ENCODE measurements at regions not wholly inside any gene's neighbourhood (a gene's known extent, or its start where the extent isn't known, plus 50 kb on each side); places are given as distances from the start of the nearest gene placed in this dataset.

- Histone ChIP-seq H3K4me1 (ENCODE audit: insufficient read depth, low read length, poor library complexity, severe bottlenecking) (no peaks in the 10 kb centered on the region), H3K27ac (ENCODE audit: low read depth, low read length, poor library complexity, severe bottlenecking) (no peak overlapping the region), H3K4me3 (ENCODE audit: low read depth, low read length, poor library complexity, severe bottlenecking) (no peak overlapping the region), H3K9me3 (ENCODE audit: low read depth, low read length, poor library complexity, severe bottlenecking) (no peaks in the 10 kb centered on the region), H3K27me3 (replicated peaks; ENCODE audit: insufficient read depth, low read depth, low read length, poor library complexity) (peaks cover 28% of the 10 kb centered on the region), H3K36me3 (ENCODE audit: insufficient read depth, low read length, poor library complexity, severe bottlenecking) (no peaks in the 10 kb centered on the region)
- no peak for DNase-seq (ENCODE audit: low spot score)
- TF ChIP-seq EZH2 (IDR thresholded peaks at IDR 0.05; ENCODE audit: borderline replicate concordance, low read depth, low read length, poor library complexity, severe bottlenecking), result no peak
- TF ChIP-seq, protein P1, sequence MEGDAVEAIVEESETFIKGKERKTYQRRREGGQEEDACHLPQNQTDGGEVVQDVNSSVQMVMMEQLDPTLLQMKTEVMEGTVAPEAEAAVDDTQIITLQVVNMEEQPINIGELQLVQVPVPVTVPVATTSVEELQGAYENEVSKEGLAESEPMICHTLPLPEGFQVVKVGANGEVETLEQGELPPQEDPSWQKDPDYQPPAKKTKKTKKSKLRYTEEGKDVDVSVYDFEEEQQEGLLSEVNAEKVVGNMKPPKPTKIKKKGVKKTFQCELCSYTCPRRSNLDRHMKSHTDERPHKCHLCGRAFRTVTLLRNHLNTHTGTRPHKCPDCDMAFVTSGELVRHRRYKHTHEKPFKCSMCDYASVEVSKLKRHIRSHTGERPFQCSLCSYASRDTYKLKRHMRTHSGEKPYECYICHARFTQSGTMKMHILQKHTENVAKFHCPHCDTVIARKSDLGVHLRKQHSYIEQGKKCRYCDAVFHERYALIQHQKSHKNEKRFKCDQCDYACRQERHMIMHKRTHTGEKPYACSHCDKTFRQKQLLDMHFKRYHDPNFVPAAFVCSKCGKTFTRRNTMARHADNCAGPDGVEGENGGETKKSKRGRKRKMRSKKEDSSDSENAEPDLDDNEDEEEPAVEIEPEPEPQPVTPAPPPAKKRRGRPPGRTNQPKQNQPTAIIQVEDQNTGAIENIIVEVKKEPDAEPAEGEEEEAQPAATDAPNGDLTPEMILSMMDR (conservative IDR thresholded peaks at IDR 0.05; ENCODE audit: low read depth, low read length), result no peak
- ChIA-PET POLR2A (ENCODE audit: low non-redundant PET) (no interaction called here), CTCF (no interaction called here)
- intact Hi-C loops (cut with micrococcal nuclease; ENCODE audit: unreplicated experiment), result no loop called here
- BruUV-seq (replicated peaks), result no TSS peak
These were observed 222.7 kb downstream of the C16orf95 start for GRCh38 chr16:87094556-87094865.

GRCh38 chr16:87095271-87095670, 221.9 kb downstream of the C16orf95 start:
- H3K27me3 ChIP-seq (replicated peaks; ENCODE audit: insufficient read depth, low read depth, low read length, poor library complexity), result peaks cover 32% of the 10 kb centered on the region
- H3K4me3 ChIP-seq (ENCODE audit: low read depth, low read length, poor library complexity, severe bottlenecking), result no peak overlapping the region
- TF ChIP-seq, protein P1 (conservative IDR thresholded peaks at IDR 0.05; ENCODE audit: low read depth, low read length), result no peak
- TF ChIP-seq EZH2 (IDR thresholded peaks at IDR 0.05; ENCODE audit: borderline replicate concordance, low read depth, low read length, poor library complexity, severe bottlenecking), result no peak
- BruUV-seq (replicated peaks), result no TSS peak
- intact Hi-C loops (cut with micrococcal nuclease; ENCODE audit: unreplicated experiment), result no loop called here
- no peaks in the 10 kb centered on the region for H3K36me3 ChIP-seq (ENCODE audit: insufficient read depth, low read length, poor library complexity, severe bottlenecking)
- DNase-seq (ENCODE audit: low spot score), result no peak
- H3K9me3 ChIP-seq (ENCODE audit: low read depth, low read length, poor library complexity, severe bottlenecking), result no peaks in the 10 kb centered on the region
- H3K4me1 ChIP-seq (ENCODE audit: insufficient read depth, low read length, poor library complexity, severe bottlenecking), result no peaks in the 10 kb centered on the region
- no peak overlapping the region for H3K27ac ChIP-seq (ENCODE audit: low read depth, low read length, poor library complexity, severe bottlenecking)
- CTCF ChIA-PET, result no interaction called here
- POLR2A ChIA-PET (ENCODE audit: low non-redundant PET), result no interaction called here

GRCh38 chr16:87096746-87097333, 220.4 kb downstream of the C16orf95 start:
- TF ChIP-seq EZH2 (IDR thresholded peaks at IDR 0.05; ENCODE audit: borderline replicate concordance, low read depth, low read length, poor library complexity, severe bottlenecking), result no peak
- TF ChIP-seq, protein P1 (conservative IDR thresholded peaks at IDR 0.05; ENCODE audit: low read depth, low read length), result no peak
- no peak for DNase-seq (ENCODE audit: low spot score)
- Histone ChIP-seq H3K36me3 (ENCODE audit: insufficient read depth, low read length, poor library complexity, severe bottlenecking) (no peaks in the 10 kb centered on the region), H3K4me1 (ENCODE audit: insufficient read depth, low read length, poor library complexity, severe bottlenecking) (no peaks in the 10 kb centered on the region), H3K4me3 (ENCODE audit: low read depth, low read length, poor library complexity, severe bottlenecking) (no peak overlapping the region), H3K27ac (ENCODE audit: low read depth, low read length, poor library complexity, severe bottlenecking) (no peak overlapping the region), H3K9me3 (ENCODE audit: low read depth, low read length, poor library complexity, severe bottlenecking) (no peaks in the 10 kb centered on the region), H3K27me3 (replicated peaks; ENCODE audit: insufficient read depth, low read depth, low read length, poor library complexity) (peaks cover 32% of the 10 kb centered on the region)
- BruUV-seq (replicated peaks), result no TSS peak
- ChIA-PET POLR2A (ENCODE audit: low non-redundant PET) (no interaction called here), CTCF (no interaction called here)
- intact Hi-C loops (cut with micrococcal nuclease; ENCODE audit: unreplicated experiment), result no loop called here
